AG10803 (cell line): ENCODE measurements at regions not wholly inside any gene's neighbourhood (a gene's known extent, or its start where the extent isn't known, plus 50 kb on each side); places are given as distances from the start of the nearest gene placed in this dataset.

Experiments
- DNase-seq: peaks from one replicate; pipeline ENCODE4 v3.0.0; 2010; ENCODE audit warnings: low read depth
- H3K4me3 ChIP-seq: 2 replicates; pipeline ENCODE4 v1.5.1; 2011; ENCODE audit warnings: mild to moderate bottlenecking, low read length, control low read depth
- CTCF ChIP-seq: conservative IDR thresholded peaks from 2 replicates; pipeline ENCODE4 v1.5.1; 2011; ENCODE audit warnings: mild to moderate bottlenecking, low read length, control low read depth, inconsistent platforms

- no peak for DNase-seq
- H3K4me3 ChIP-seq, result no peak overlapping the region
- no peak for TF ChIP-seq CTCF
These were observed 193.8 kb downstream of the LYPLAL1 start for GRCh38 chr1:219367496-219367895.

GRCh38 chr1:219365451-219365850, 191.8 kb downstream of the LYPLAL1 start:
- TF ChIP-seq CTCF, result no peak
- DNase-seq, result no peak

DNA sequence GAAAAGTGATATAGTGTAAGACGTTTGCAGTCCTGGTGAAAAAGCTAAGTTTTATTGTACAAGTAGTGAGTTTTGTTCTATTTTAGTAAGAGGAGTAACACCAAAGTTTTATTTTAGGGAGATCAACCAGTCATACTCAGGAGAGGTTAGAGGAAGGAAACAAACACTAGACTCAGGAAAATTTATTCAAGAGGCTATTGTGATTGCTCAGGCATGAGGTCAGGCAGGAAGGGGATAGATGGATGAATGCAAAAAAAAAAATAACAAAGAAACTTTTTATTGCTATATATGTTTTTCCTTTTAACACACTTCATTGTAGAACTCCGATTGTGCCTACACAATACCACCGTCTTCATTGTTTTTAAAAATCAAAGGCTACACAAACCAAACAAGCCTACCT, 189.0 kb downstream of the LYPLAL1 start:
- no peak for DNase-seq

More at GRCh38 chr1:219365451-219365850, 191.8 kb downstream of the LYPLAL1 start:
- H3K4me3 ChIP-seq, result no peak overlapping the region

DNA sequence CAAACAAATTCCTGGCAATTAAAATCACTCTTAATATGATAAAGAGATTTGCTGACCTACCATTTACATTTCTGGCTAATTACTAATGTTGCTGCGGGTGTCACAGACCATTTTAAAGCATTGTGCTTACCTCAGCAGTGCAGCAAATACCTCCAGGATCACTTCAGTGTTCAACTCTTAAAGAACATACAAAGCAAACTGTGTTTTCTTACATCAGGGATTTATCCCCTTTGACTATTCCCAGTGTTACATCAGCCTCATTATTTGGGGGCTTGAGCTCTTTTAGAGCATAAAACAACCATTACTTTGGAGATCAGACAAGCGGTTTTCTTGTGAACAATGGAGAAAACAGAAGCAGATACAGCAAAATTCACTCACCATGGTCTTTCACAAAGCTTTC, 185.4 kb downstream of the LYPLAL1 start:
- no peak overlapping the region for H3K4me3 ChIP-seq
- TF ChIP-seq CTCF, result no peak
- DNase-seq, result no peak

More for the DNA sequence above, 189.0 kb downstream of the LYPLAL1 start:
- TF ChIP-seq CTCF, result no peak
- no peak overlapping the region for H3K4me3 ChIP-seq

GRCh38 chr1:219358080-219358479, 184.4 kb downstream of the LYPLAL1 start:
- no peak overlapping the region for H3K4me3 ChIP-seq
- no peak for DNase-seq
- no peak for TF ChIP-seq CTCF

- TF ChIP-seq CTCF, result no peak
- no peak overlapping the region for H3K4me3 ChIP-seq
- no peak for DNase-seq
These were observed 181.3 kb downstream of the LYPLAL1 start for GRCh38 chr1:219354962-219355361.

DNA sequence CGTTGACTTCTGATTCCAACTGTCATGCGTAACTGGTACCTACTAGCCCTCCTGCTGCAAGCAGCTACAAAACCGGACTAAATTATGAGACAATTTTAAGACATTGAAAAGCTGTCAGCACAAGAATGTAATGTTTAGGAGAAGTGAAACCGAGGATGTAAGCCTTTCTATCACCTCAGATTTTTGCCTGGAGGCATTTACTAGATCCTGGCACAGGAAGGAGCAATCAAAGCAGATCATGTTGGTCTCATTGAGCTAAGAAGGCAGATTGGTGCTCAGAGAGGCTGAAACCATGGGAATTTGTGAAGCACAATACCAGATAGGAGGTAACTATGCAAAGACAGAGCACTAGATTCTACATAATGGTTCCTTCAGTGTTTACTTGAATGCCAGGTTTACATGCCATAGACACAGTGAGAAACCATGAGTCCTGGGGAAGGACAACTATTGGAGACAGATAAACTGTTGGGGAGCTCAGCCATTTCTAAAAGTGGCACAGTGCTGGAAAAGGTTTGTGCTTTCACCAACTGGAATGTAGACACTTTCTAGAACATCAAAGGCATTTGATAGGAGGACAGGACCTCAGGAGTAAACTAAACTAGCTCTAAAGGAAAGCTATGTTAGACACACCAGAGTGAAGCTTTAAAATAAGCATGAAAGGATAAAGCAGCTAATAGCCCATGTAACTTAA, 179.4 kb downstream of the LYPLAL1 start:
- DNase-seq, result no peak
- TF ChIP-seq CTCF, result no peak

More for the DNA sequence above, 179.4 kb downstream of the LYPLAL1 start:
- no peak overlapping the region for H3K4me3 ChIP-seq
